GM18505 (cell line): ENCODE measurements at regions not wholly inside any gene's neighbourhood (a gene's known extent, or its start where the extent isn't known, plus 50 kb on each side); places are given as distances from the start of the nearest gene placed in this dataset.

Experiments used
- ATAC-seq: cut with Tn5 transposase; IDR thresholded peaks from one replicate; pipeline ENCODE4 v1.9.1; 2021; ENCODE audit not compliant: unreplicated experiment
- POLR2A ChIP-seq: IDR thresholded peaks from 4 replicates; pipeline ENCODE4 v1.6.1; 2011; ENCODE audit warnings: borderline replicate concordance; ENCODE audit not compliant: insufficient read depth, insufficient read length; ENCODE audit errors: extremely low read depth

DNA sequence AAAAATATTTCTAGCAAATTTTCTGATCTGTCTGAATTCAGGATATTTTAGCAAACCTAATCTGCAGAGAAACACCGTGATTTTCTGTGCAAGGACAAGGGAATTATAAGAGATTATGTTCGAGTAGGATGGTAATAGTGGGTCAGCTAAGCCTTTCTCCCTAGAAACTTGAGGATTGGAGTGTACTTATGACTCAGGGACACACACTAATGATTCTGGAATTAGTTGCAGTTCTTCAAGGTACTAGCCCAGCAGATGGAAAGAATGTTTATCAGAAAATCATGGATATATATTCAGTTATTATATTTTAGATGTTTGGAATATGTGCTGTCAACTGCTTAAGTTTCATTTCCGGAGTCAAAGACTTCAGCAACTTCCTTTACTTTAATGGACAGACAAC is 177.1 kb upstream of the MAP3K7 start:
- TF ChIP-seq POLR2A, result no peak
- ATAC-seq, result no peak

GRCh38 chr6:90759664-90760063 is 172.8 kb upstream of the MAP3K7 start:
- TF ChIP-seq POLR2A, result no peak
- ATAC-seq, result no peak

DNA sequence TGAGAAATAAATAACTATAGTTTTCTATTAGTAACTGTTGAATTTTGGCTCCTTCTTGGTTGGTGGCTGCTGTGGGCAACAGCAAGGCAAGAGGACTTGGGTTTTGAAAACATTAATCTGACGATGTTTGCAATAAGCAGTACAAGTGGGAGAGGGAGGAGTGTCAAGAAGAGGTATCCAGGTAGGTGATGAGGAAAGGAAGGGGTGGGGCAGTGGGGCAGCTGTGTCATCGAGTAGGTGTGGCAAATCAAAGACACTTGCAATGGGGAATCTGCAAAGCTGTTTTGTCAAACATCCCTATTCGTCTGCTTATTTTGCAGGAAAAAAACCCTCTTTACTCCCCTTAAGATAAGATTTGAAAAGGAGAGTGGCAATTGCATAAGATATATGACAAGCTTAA is 171.9 kb upstream of the MAP3K7 start:
- no peak for ATAC-seq
- no peak for TF ChIP-seq POLR2A

GRCh38 chr6:90753820-90754643 is 167.2 kb upstream of the MAP3K7 start:
- TF ChIP-seq POLR2A, result no peak
- ATAC-seq, result no peak

- no peak for TF ChIP-seq POLR2A
- ATAC-seq, result no peak
These were observed 152.9 kb upstream of the MAP3K7 start for GRCh38 chr6:90739802-90740201.

DNA sequence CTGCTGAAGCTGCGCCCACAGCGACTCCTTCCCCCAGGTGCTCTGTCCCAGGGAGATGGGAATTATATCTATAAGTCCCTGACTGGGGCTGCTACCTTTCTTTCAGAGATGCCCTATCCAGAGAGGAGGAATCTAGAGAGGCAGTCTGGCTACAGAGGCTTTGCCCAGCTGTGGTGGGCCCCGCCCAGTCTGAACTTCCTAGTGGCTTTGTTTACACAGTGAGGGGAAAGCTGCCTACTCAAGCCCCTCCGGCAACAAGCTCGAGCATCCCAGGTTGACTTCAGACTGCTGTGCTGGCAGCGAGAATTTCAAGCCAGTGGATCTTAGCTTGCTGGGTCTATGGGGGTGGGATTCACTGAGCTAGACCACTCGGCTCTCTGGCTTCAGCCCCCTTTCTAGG is 152.5 kb upstream of the MAP3K7 start:
- no peak for ATAC-seq
- no peak for TF ChIP-seq POLR2A

DNA sequence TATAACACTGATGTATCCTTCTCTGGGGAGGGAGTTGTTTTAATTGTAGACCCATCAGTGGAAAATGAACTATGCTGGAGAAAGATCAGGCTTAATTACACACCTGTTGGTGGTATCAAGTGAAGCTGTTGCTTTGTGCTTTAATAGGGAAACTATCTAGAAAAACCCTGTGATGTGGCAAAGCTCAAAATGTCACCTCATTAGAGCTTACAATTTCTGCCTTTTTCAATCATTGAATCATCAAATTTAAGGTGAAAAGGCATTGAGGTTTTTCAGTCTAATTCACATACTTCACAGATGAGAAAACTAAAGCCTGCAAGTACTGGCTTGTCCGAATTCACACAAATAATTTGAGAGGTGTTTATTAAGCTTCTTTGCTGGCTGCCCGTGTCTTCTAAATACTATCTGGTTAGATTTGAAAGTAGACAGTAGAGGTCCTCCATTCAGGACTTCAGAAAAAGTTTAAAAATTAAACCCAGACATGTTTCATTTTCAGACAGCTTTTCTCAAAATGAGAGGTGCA is 143.3 kb upstream of the MAP3K7 start:
- ATAC-seq, result peak; percentile 65
- no peak for TF ChIP-seq POLR2A

DNA sequence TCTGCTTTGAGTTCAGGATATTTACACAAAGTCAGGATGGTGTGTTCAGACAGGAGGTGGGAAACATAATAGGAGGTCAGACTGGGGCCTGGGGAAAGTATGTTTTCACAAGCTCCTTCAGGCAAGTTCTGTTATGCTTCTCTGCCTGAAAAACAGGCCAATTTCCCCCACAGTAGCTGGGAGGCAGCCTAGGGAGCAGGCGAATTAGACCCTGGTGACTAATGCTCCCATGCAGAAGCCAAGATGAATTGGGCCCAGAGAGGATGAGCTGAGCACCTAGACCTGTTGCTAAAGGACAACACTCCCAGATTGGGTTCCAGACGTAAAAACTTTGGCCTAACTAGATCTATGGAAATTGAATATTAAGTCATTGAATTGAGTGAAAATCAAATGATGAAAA is 142.2 kb upstream of the MAP3K7 start:
- no peak for ATAC-seq
- TF ChIP-seq POLR2A, result no peak

DNA sequence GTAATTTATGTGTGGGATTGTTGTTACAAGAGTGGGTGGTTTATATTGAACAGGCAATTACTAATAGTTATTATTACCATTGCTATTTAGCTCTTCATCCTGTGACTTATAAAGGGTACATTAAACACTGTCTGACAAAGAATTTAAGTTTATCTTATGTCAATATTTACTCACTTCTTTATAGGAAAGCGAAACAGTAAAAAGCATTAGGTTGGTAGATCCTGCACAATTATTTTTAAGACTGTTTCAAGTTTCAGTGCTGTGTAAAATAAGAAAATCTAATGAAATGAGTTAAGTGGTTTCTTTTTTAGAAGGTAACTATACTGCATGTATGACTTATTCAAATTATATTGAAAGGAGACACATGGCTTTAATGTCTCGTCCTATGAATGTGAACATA is 135.8 kb upstream of the MAP3K7 start:
- TF ChIP-seq POLR2A, result no peak
- ATAC-seq, result no peak

GRCh38 chr6:90720404-90720803 is 133.5 kb upstream of the MAP3K7 start:
- ATAC-seq, result no peak
- no peak for TF ChIP-seq POLR2A

DNA sequence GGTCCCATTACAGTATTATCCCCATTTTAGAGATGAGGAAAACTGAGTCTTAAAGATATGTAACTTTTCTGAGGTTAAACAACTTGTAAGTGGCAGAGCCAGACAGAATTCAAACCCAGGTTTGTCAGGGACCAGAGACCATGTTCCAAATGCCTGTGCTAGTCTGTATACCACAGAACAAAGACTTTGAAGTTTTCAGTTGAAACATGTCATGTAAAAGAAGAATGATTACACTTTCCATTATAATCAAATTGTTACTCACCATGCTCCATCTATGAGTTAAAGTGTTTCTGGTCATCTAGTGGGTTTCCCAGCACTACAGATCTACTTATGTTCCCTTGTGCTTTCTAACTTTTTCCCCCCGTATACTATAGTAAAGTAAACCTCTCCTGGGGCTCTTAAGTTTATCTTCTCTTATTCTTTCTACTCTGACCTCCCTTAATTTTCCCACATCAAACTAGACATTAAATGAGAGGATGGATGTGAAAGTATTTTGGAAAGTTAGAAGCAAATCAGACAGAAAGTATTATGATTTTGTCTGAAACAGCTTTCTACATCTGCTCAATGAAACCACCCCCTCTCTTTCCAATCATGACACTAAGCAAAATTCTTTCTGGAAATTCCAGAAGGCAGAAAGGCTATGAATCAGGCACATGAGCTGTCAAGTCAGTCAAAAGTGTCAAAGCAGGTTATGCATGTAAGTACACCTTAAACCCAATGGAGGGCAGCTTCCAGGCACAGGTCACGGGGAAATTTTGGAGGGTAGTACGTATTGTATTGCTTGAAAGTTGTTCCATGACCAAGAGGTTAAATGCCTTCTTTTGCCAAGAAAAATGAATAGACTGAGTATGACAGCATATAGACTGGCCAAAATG is 132.7 kb upstream of the MAP3K7 start:
- ATAC-seq, result no peak
- no peak for TF ChIP-seq POLR2A

GRCh38 chr6:90716376-90716775 is 129.5 kb upstream of the MAP3K7 start:
- ATAC-seq, result no peak
- TF ChIP-seq POLR2A, result no peak

- TF ChIP-seq POLR2A, result no peak
- ATAC-seq, result no peak
These were observed 128.3 kb upstream of the MAP3K7 start for GRCh38 chr6:90715093-90715655.
